AG10803 (cell line): ENCODE measurements at regions not wholly inside any gene's neighbourhood (a gene's known extent, or its start where the extent isn't known, plus 50 kb on each side); places are given as distances from the start of the nearest gene placed in this dataset.

Experiments
- DNase-seq: peaks from one replicate; pipeline ENCODE4 v3.0.0; 2010; ENCODE audit warnings: low read depth
- H3K4me3 ChIP-seq: 2 replicates; pipeline ENCODE4 v1.5.1; 2011; ENCODE audit warnings: mild to moderate bottlenecking, low read length, control low read depth
- CTCF ChIP-seq: conservative IDR thresholded peaks from 2 replicates; pipeline ENCODE4 v1.5.1; 2011; ENCODE audit warnings: mild to moderate bottlenecking, low read length, control low read depth, inconsistent platforms

DNA sequence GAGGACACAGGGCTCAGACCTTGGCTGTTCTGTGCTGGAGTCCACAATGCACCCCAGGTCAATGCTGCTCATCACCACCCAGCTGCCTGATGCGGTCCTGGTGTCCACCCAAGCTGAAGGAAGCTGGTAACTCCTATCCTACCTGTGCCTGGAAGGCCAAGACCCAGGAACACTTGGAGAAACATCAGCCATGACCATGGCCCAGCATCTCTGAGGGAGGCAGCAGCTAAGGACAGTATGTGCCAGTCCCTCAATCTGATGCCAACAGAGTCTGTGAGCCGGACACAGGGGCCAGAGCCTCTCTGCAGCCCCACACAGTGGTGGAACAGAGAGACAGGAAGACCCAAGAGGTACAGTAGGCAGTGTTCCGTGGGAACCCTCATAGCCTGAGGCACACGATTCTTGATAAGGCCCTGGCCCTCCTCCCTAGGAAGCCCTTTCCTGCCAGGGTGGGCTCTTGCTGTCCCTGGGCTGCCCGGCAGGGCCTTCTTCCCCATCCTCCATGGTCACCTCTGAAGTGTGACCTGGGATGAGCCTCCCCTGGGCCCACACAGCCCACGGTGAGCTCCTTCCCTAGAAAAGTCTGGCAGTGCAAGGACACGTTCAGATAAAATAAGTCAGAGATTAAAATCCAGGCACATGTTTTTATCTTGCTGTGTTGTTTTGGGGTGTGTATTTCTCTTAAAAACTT lies 170.7 kb downstream of the THBS2 start:
- TF ChIP-seq CTCF: no peak
- no peak for DNase-seq
- no peak overlapping the region for H3K4me3 ChIP-seq

DNA sequence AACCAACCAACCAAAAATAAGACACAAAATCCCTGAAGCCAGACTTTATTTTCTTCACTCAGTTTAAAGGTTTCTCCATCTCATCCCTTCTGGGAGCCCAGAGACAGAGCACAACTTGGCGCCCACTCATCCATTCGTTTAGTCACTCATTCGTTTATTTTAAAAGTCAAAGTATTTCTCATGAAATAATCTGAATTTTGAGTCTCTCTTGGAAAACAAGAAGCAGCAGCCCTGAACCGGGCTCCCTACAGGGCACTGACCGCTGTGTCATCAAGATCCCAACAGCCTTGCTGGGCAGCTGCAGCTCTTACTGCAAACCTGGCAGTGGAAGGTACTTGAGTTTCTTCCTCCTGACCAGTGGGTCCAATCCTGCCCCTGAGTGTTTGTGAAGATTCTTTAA lies 171.6 kb downstream of the THBS2 start:
- no peak for TF ChIP-seq CTCF
- no peak overlapping the region for H3K4me3 ChIP-seq
- no peak for DNase-seq

DNA sequence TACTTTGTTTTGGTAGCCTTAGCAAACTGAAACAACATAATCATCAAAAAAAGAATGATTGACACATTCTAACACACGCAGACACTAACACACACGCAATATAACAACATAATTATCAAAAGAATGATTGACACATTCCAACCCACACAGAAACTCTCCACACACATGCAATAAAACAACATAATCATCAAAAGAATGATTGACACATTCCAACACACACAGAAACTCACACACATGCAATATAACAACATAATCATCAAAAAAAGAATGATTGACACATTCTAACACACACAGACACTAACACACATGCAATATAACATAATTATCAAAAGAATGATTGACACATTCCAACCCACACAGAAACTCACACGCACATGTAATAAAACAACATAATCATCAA lies 172.4 kb downstream of the THBS2 start:
- no peak overlapping the region for H3K4me3 ChIP-seq
- no peak for DNase-seq
- no peak for TF ChIP-seq CTCF

DNA sequence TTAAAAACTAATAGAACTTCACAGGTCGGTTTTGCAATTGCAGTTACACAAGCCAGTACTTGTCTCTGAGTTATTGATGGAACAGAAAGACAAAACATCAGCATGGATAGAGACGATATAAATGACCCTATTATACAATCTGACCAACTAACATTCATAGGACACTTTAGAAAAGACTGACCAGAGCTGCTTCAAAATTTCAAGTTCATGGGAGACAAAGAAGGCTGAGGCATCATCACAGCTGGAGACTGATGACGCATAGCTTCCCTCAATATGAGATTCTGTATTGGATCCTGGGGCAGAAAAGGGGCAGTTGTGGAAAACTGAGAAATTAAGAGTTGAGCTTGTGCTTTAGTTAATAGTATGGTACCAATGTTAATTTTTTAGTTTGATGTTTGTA lies 174.0 kb downstream of the THBS2 start:
- TF ChIP-seq CTCF: no peak
- no peak for DNase-seq

DNA sequence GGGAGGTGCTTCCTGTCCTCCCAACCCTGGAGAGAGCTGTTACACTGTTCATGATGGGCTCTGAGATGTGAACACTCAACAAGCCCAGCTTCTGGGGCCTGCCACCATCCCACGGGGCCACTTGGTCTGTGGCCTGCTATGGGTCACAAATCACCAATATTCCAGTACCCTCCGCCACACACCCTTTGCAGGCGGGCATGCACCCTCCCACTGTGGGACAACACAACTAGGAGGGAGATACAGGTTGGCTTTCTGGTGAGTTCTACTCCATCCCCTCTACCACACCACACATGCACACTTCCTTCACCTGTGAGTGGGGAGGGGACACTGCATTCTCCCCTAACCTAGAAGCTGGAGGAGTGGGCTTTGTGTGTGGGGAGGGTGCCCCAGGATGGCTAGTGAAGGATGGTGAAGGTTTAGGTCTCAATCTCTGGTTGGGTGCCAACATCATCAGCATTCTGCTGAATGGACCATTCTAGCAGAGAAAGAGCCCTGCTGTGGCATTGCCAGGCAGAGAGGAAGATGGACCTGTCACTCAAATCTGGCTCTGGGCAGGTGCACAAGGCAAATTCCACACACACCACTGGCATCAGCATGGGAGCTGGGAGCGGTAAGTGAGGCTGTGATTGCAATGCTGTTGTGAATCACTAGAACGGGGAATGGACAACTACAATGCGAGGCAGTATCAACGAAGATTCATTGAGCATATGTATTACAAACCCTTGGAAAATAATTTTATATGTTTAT lies 175.1 kb downstream of the THBS2 start:
- DNase-seq: no peak
- H3K4me3 ChIP-seq: no peak overlapping the region
- no peak for TF ChIP-seq CTCF

More for the DNA sequence above, 174.0 kb downstream of the THBS2 start:
- H3K4me3 ChIP-seq: no peak overlapping the region

- no peak for DNase-seq
- TF ChIP-seq CTCF: no peak
Measured at GRCh38 chr6:169075915-169076654, 177.6 kb downstream of the THBS2 start.

More at GRCh38 chr6:169075915-169076654, 177.6 kb downstream of the THBS2 start:
- H3K4me3 ChIP-seq: peak overlapping the region; percentile 5; the same call in 1 of the 2 replicates
